IMR-90 (cell line): ENCODE measurements at regions not wholly inside any gene's neighbourhood (a gene's known extent, or its start where the extent isn't known, plus 50 kb on each side); places are given as distances from the start of the nearest gene placed in this dataset.

Source experiments
- ATAC-seq: fragments of 200-7000 bp; cut with Tn5 transposase; 2 replicates; pipeline ENCODE4 v1.9.1; 2020; ENCODE audit warnings: low read depth, mild to moderate bottlenecking, moderate library complexity
- BruUV-seq: library from RNA; stranded (reverse); fragments of 400-500 nt; replicated peaks from 2 replicates; lab custom pipeline; 2021; lab: Mats Ljungman, UMichigan
- CTCF ChIA-PET: fragments of 300-600 bp; formaldehyde crosslinking; extraction: SDS; loops from one replicate; lab custom pipeline; 2021; ENCODE audit warnings: antibody characterized with exemption; lab: Yijun Ruan, JAX
- POLR2A ChIA-PET: fragments of 300-600 bp; sonication (Branson Sonifier 250); formaldehyde crosslinking; loops from one replicate; lab custom pipeline; 2022; ENCODE audit warnings: antibody characterized with exemption; ENCODE audit not compliant: unreplicated experiment; lab: Charles Lee
- DNase-seq: peaks from one replicate; pipeline ENCODE4 v3.0.0; 2013
- H2AFZ ChIP-seq: replicated peaks from 2 replicates; pipeline ENCODE3; 2013; ENCODE audit warnings: low read length, mild to moderate bottlenecking; ENCODE audit not compliant: poor library complexity
- H2AK5ac ChIP-seq: 2 replicates; pipeline ENCODE4 v1.6.1; 2013; ENCODE audit warnings: low read depth, low read length, inconsistent platforms
- H2AK9ac ChIP-seq: replicated peaks from 2 replicates; pipeline ENCODE3; 2013; ENCODE audit warnings: mild to moderate bottlenecking, low read depth, low read length, moderate library complexity; ENCODE audit not compliant: poor library complexity
- H2BK120ac ChIP-seq: 2 replicates; pipeline ENCODE4 v1.6.1; 2013; ENCODE audit warnings: low read depth, low read length, inconsistent platforms
- H2BK15ac ChIP-seq: 3 replicates; pipeline ENCODE4 v1.6.1; 2013; ENCODE audit warnings: low read depth, low read length, inconsistent platforms
- H2BK20ac ChIP-seq: 2 replicates; pipeline ENCODE4 v1.6.1; 2013; ENCODE audit warnings: low read depth, mild to moderate bottlenecking, inconsistent platforms, low read length, moderate library complexity
- H2BK5ac ChIP-seq: 2 replicates; pipeline ENCODE4 v1.6.1; 2013; ENCODE audit warnings: mild to moderate bottlenecking, low read depth, low read length, inconsistent platforms; ENCODE audit not compliant: poor library complexity, severe bottlenecking
- H3K14ac ChIP-seq: replicated peaks from 2 replicates; pipeline ENCODE4 v1.6.1; 2013; ENCODE audit warnings: low read depth, low read length, inconsistent platforms
- H3K18ac ChIP-seq: 2 replicates; pipeline ENCODE4 v1.6.1; 2013; ENCODE audit warnings: low read depth, low read length, control low read depth
- H3K23ac ChIP-seq: 2 replicates; pipeline ENCODE4 v1.6.1; 2013; ENCODE audit warnings: low read depth, low read length, inconsistent platforms
- H3K27ac ChIP-seq: 2 replicates; pipeline ENCODE4 v1.5.1; 2013; ENCODE audit warnings: mild to moderate bottlenecking, control low read depth, low read length; ENCODE audit not compliant: insufficient read depth
- H3K27me3 ChIP-seq: 2 replicates; pipeline ENCODE4 v1.6.1; 2013; ENCODE audit warnings: low read length; ENCODE audit not compliant: control insufficient read depth, insufficient read depth
- H3K36me3 ChIP-seq: 2 replicates; pipeline ENCODE4 v1.6.1; 2013; ENCODE audit warnings: low read length, mixed read lengths; ENCODE audit not compliant: control insufficient read depth, insufficient read depth
- H3K4ac ChIP-seq: 2 replicates; pipeline ENCODE4 v1.6.1; 2013; ENCODE audit warnings: low read depth, low read length, inconsistent platforms
- H3K4me1 ChIP-seq: 2 replicates; pipeline ENCODE4 v1.6.1; 2013; ENCODE audit warnings: low read length, mixed read lengths; ENCODE audit not compliant: control insufficient read depth, insufficient read depth
- H3K4me2 ChIP-seq: 2 replicates; pipeline ENCODE4 v1.6.1; 2013; ENCODE audit warnings: low read depth, mild to moderate bottlenecking, control low read depth, low read length, moderate library complexity
- H3K4me3 ChIP-seq: 2 replicates; pipeline ENCODE4 v1.5.1; 2013; ENCODE audit warnings: low read depth, mild to moderate bottlenecking, control low read depth, low read length, moderate library complexity; ENCODE audit not compliant: insufficient read depth
- H3K56ac ChIP-seq: 2 replicates; pipeline ENCODE4 v1.6.1; 2013; ENCODE audit warnings: low read length, inconsistent platforms; ENCODE audit not compliant: insufficient read depth; ENCODE audit errors: extremely low read depth
- H3K79me1 ChIP-seq, 2 experiments: 2 replicates each; pipeline ENCODE4 v1.6.1; 2013; ENCODE audit warnings: low read length in 2 of 2, inconsistent platforms in 1 of 2, low read depth in 1 of 2
- H3K9ac ChIP-seq: 2 replicates; pipeline ENCODE4 v1.6.1; 2013; ENCODE audit warnings: low read depth, low read length, control low read depth
- H3K9me1 ChIP-seq: 2 replicates; pipeline ENCODE4 v1.6.1; 2013; ENCODE audit warnings: low read length, inconsistent platforms; ENCODE audit not compliant: insufficient read depth
- H3K9me3 ChIP-seq: 2 replicates; pipeline ENCODE4 v1.6.1; 2013; ENCODE audit warnings: low read length; ENCODE audit not compliant: control insufficient read depth, insufficient read depth
- H4K20me1 ChIP-seq: 2 replicates; pipeline ENCODE4 v1.6.1; 2013; ENCODE audit warnings: low read length, inconsistent platforms; ENCODE audit not compliant: insufficient read depth
- H4K5ac ChIP-seq: 2 replicates; pipeline ENCODE4 v1.6.1; 2013; ENCODE audit warnings: mild to moderate bottlenecking, low read depth, low read length, control low read depth
- H4K8ac ChIP-seq, 2 experiments: 2 replicates each; pipeline ENCODE4 v1.6.1; 2013; ENCODE audit warnings: low read depth in 2 of 2, low read length in 2 of 2, control low read depth in 1 of 2, inconsistent platforms in 1 of 2
- H4K91ac ChIP-seq: 2 replicates; pipeline ENCODE4 v1.6.1; 2013; ENCODE audit warnings: low read depth, low read length, inconsistent platforms; ENCODE audit not compliant: insufficient read depth
- BHLHE40 ChIP-seq: fragments of 150-350 bp; IDR thresholded peaks from 2 replicates; pipeline ENCODE4 v1.6.1; 2016; ENCODE audit warnings: mild to moderate bottlenecking, low read depth, low read length
- CEBPB ChIP-seq: IDR thresholded peaks from 2 replicates; pipeline ENCODE4 v1.6.1; 2012; ENCODE audit warnings: low read depth, low read length, improper control_type of control experiment
- MAZ ChIP-seq: IDR thresholded peaks from 2 replicates; pipeline ENCODE4 v1.6.1; 2012; ENCODE audit warnings: low read depth, mild to moderate bottlenecking, low read length, improper control_type of control experiment, moderate library complexity, borderline replicate concordance
- MXI1 ChIP-seq: IDR thresholded peaks from 2 replicates; pipeline ENCODE4 v1.6.1; 2012; ENCODE audit warnings: low read depth, mild to moderate bottlenecking, low read length, moderate library complexity, borderline replicate concordance
- RCOR1 ChIP-seq: IDR thresholded peaks from 2 replicates; pipeline ENCODE4 v1.6.1; 2012; ENCODE audit warnings: mild to moderate bottlenecking, low read length, improper control_type of control experiment; ENCODE audit not compliant: insufficient replicate concordance
- WGBS, 2 experiments: methylation state at CpG; one replicate each; pipeline versions ENCODE4 v1.1.5 to v1.1.7; 2013; ENCODE audit warnings: missing lambda C conversion rate in 2 of 2; ENCODE audit not compliant: insufficient read length in 1 of 2; ENCODE audit errors: extremely low coverage in 2 of 2; 5-methylcytosine and 5-hydroxymethylcytosine counted together
- dilution Hi-C: fragments of 300-500 bp; cut with HindIII; formaldehyde crosslinking; loops from one replicate; pipeline ENCODE4 v1.14.3; 2018; ENCODE audit warnings: low sequenced_read_pairs; ENCODE audit not compliant: unreplicated experiment
- in situ Hi-C: fragments of 300-500 bp; cut with MboI; formaldehyde crosslinking; loops from 3 replicates; pipeline ENCODE4 v1.14.3; 2019; ENCODE audit warnings: low sequenced_read_pairs, inconsistent platforms, mixed read lengths
- intact Hi-C: fragments of 100-400 bp; cut with micrococcal nuclease; formaldehyde crosslinking; loops from 2 replicates; pipeline ENCODE4 v1.10.0; 2022
- TF ChIP-seq, protein P1 (sequence below): fragments of 150-350 bp; IDR thresholded peaks from 2 replicates; pipeline ENCODE4 v1.6.1; 2017; ENCODE audit warnings: mild to moderate bottlenecking, antibody characterized with exemption, low read length, low read depth

DNA sequence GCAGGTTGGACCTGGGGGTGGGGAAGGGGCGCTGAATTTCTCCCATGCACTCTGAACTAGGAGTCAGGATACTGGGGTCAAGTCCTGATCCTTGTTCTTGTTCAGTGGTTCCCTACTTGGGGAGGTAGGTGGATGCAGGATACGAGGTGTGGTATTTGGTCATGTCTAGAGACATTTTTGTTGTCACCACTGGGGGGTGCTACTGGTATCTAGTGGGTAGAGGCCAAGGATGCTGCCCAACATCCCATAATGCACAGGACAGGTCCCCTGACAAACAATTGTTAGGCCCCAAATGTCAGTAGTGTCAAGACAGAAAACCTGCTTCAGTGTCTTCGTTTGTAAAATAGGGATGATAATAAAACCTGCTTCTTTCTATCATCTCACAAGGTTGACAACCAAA, 259.0 kb upstream of the FOXD3 start:
- Histone ChIP-seq H3K56ac (no peak overlapping the region), H2AK9ac (no peak overlapping the region), H3K4me3 (no peak overlapping the region), H4K20me1 (no peaks in the 10 kb centered on the region), H3K9me3 (no peaks in the 10 kb centered on the region), H3K18ac (no peak overlapping the region), H3K27ac (no peak overlapping the region), H3K14ac (no peak overlapping the region), H2AK5ac (no peak overlapping the region), H3K36me3 (no peaks in the 10 kb centered on the region), H3K4me2 (no peak overlapping the region), H4K8ac (no peak overlapping the region), H4K91ac (no peak overlapping the region), H2BK15ac (no peak overlapping the region), H3K23ac (no peak overlapping the region), H3K9ac (no peak overlapping the region), H3K4ac (no peak overlapping the region), H2BK120ac (no peak overlapping the region), H2BK20ac (no peak overlapping the region), H4K5ac (no peak overlapping the region), H2AFZ (no peak overlapping the region), H3K79me1 (no peaks in the 10 kb centered on the region), H3K27me3 (no peaks in the 10 kb centered on the region), H3K9me1 (no peaks in the 10 kb centered on the region), H3K4me1 (no peaks in the 10 kb centered on the region), H2BK5ac (no peak overlapping the region)
- intact Hi-C loops: no loop called here
- ChIA-PET CTCF (no interaction called here), POLR2A (no interaction called here)
- dilution Hi-C loops: no loop called here
- BruUV-seq: no TSS peak
- no peak for ATAC-seq
- DNase-seq: no peak
- WGBS, 2 experiments: no CpG with 5 or more reads among the region's 3 CpGs
- TF ChIP-seq RCOR1: no peak
- TF ChIP-seq CEBPB: no peak
- TF ChIP-seq, protein P1, sequence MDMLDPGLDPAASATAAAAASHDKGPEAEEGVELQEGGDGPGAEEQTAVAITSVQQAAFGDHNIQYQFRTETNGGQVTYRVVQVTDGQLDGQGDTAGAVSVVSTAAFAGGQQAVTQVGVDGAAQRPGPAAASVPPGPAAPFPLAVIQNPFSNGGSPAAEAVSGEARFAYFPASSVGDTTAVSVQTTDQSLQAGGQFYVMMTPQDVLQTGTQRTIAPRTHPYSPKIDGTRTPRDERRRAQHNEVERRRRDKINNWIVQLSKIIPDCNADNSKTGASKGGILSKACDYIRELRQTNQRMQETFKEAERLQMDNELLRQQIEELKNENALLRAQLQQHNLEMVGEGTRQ: no peak
- TF ChIP-seq BHLHE40: no peak
- TF ChIP-seq MXI1: no peak
- TF ChIP-seq MAZ: no peak
- in situ Hi-C loops: no loop called here
